ENCODE measurements at regions not wholly inside any gene's neighbourhood (a gene's known extent, or its start where the extent isn't known, plus 50 kb on each side); places are given as distances from the start of the nearest gene placed in this dataset.

- TF ChIP-seq, protein P1, sequence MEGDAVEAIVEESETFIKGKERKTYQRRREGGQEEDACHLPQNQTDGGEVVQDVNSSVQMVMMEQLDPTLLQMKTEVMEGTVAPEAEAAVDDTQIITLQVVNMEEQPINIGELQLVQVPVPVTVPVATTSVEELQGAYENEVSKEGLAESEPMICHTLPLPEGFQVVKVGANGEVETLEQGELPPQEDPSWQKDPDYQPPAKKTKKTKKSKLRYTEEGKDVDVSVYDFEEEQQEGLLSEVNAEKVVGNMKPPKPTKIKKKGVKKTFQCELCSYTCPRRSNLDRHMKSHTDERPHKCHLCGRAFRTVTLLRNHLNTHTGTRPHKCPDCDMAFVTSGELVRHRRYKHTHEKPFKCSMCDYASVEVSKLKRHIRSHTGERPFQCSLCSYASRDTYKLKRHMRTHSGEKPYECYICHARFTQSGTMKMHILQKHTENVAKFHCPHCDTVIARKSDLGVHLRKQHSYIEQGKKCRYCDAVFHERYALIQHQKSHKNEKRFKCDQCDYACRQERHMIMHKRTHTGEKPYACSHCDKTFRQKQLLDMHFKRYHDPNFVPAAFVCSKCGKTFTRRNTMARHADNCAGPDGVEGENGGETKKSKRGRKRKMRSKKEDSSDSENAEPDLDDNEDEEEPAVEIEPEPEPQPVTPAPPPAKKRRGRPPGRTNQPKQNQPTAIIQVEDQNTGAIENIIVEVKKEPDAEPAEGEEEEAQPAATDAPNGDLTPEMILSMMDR (IDR thresholded peaks at IDR 0.05): no peak
- no peak for TF ChIP-seq POLR2A (IDR thresholded peaks at IDR 0.05)
- WGBS, 2 donors: 76 to 93% methylated on average over 3 of the region's 3 CpGs
These were observed 87.1 kb upstream of the FAM9C start for GRCh38 chrX:13131396-13132137.

DNA sequence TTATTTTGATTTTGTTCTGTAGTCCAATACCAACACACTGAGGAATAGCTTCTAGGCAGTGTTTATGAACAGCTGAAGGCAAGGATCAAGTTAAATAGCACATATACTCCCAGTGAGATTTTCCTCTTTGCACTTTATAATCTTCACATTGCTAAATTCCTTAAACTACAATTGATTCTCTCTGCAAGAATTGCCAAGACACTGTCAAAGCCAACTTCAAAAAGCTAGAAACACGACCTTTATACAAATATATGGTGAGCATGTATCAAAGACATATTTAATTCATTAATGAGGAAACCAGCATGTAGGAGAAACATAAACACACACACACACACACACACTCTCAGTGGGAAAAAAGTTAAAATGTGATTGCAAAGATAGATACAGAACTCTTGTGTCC is 86.4 kb upstream of the FAM9C start:
- Histone ChIP-seq H3K36me3 (replicated peaks in 1 of 2; ENCODE audit: insufficient read depth in 1 of 2, low read depth in 2 of 2) (no peaks in the 10 kb centered on the region), H3K27ac (no peak overlapping the region), H3K4me1 (peaks cover 8% of the 10 kb centered on the region), H3K4me3 (no peak overlapping the region), H3K9me3 (no peaks in the 10 kb centered on the region), H3K27me3 (no peaks in the 10 kb centered on the region)
- WGBS, 2 donors: 11 to 23% methylated on average over 1 of the region's 1 CpG
- ATAC-seq (no peak), DNase-seq (no peak)
- no peak for TF ChIP-seq POLR2A (IDR thresholded peaks at IDR 0.05)
- TF ChIP-seq, protein P1 (IDR thresholded peaks at IDR 0.05): no peak
- intact Hi-C loops (cut with DNase I): no loop called here

More at GRCh38 chrX:13131396-13132137, 87.1 kb upstream of the FAM9C start:
- intact Hi-C loops (cut with DNase I): no loop called here
- ATAC-seq (no peak), DNase-seq (peak in 1 of 4 donors; percentile 17)
- Histone ChIP-seq H3K36me3 (replicated peaks in 1 of 2; ENCODE audit: insufficient read depth in 1 of 2, low read depth in 2 of 2) (no peaks in the 10 kb centered on the region), H3K4me3 (no peak overlapping the region), H3K27ac (no peak overlapping the region), H3K27me3 (no peaks in the 10 kb centered on the region), H3K4me1 (peaks cover 3% of the 10 kb centered on the region), H3K9me3 (no peaks in the 10 kb centered on the region)

GRCh38 chrX:13128104-13128503 is 83.7 kb upstream of the FAM9C start:
- no peak for TF ChIP-seq POLR2A (IDR thresholded peaks at IDR 0.05)
- TF ChIP-seq, protein P1 (IDR thresholded peaks at IDR 0.05): no peak
- DNase-seq (no peak), ATAC-seq (peak; percentile 45)
- intact Hi-C loops (cut with DNase I): no loop called here
- H3K9me3 ChIP-seq: no peaks in the 10 kb centered on the region
- no peak overlapping the region for H3K4me3 ChIP-seq
- peaks cover 20% of the 10 kb centered on the region for H3K4me1 ChIP-seq
- no peak overlapping the region for H3K27ac ChIP-seq
- H3K36me3 ChIP-seq (replicated peaks in 1 of 2; ENCODE audit: insufficient read depth in 1 of 2, low read depth in 2 of 2): no peaks in the 10 kb centered on the region
- H3K27me3 ChIP-seq: no peaks in the 10 kb centered on the region

- TF ChIP-seq, protein P1 (IDR thresholded peaks at IDR 0.05): no peak
- no peak for TF ChIP-seq POLR2A (IDR thresholded peaks at IDR 0.05)
- ATAC-seq (peak; percentile 30), DNase-seq (no peak)
- no peaks in the 10 kb centered on the region for H3K36me3 ChIP-seq (replicated peaks in 1 of 2; ENCODE audit: insufficient read depth in 1 of 2, low read depth in 2 of 2)
- intact Hi-C loops (cut with DNase I): no loop called here
- 28 to 35% methylated on average over 3 of the region's 3 CpGs for WGBS, 2 donors
- H3K4me3 ChIP-seq: no peak overlapping the region
- H3K9me3 ChIP-seq: no peaks in the 10 kb centered on the region
- H3K27ac ChIP-seq: peak overlapping the region in 1 of 4 donors; percentile 20
- peaks cover 33% of the 10 kb centered on the region for H3K4me1 ChIP-seq
- no peaks in the 10 kb centered on the region for H3K27me3 ChIP-seq
These were observed 82.4 kb upstream of the FAM9C start for GRCh38 chrX:13126775-13127174.

DNA sequence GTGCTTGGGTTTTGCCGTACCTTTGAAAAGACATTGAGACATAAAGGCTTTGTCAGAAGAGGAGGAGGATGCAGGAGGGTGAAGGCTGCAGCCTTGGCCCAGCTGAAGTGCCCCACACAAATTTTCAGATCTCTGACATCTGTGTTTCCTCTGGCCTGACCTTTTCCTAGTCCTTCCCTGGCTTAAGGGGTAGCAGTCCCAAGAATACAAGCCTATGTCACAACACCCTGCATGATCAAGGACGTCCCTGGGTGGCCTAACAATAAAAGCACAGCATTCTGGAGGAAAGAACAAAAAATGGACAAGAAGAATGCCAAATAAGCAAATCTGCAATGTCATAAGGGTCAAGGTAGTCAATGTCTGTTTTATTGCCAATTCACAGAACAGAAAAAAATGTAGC is 80.8 kb upstream of the FAM9C start:
- no peak overlapping the region for H3K4me3 ChIP-seq
- H3K27me3 ChIP-seq: no peaks in the 10 kb centered on the region
- no peak overlapping the region for H3K27ac ChIP-seq
- no peak for ATAC-seq
- intact Hi-C loops (cut with DNase I): no loop called here
- TF ChIP-seq, protein P1 (IDR thresholded peaks at IDR 0.05): no peak
- no peak for TF ChIP-seq POLR2A (IDR thresholded peaks at IDR 0.05)
- H3K36me3 ChIP-seq (replicated peaks in 1 of 2; ENCODE audit: insufficient read depth in 1 of 2, low read depth in 2 of 2): no peaks in the 10 kb centered on the region
- H3K9me3 ChIP-seq: no peaks in the 10 kb centered on the region
- 56 to 77% methylated on average over 2 of the region's 2 CpGs for WGBS, 2 donors
- H3K4me1 ChIP-seq: peaks cover 47% of the 10 kb centered on the region
- DNase-seq: no peak

Data from body of pancreas (tissue), 4 donors.